ENCODE measurements at regions not wholly inside any gene's neighbourhood (a gene's known extent, or its start where the extent isn't known, plus 50 kb on each side); places are given as distances from the start of the nearest gene placed in this dataset.

DNA sequence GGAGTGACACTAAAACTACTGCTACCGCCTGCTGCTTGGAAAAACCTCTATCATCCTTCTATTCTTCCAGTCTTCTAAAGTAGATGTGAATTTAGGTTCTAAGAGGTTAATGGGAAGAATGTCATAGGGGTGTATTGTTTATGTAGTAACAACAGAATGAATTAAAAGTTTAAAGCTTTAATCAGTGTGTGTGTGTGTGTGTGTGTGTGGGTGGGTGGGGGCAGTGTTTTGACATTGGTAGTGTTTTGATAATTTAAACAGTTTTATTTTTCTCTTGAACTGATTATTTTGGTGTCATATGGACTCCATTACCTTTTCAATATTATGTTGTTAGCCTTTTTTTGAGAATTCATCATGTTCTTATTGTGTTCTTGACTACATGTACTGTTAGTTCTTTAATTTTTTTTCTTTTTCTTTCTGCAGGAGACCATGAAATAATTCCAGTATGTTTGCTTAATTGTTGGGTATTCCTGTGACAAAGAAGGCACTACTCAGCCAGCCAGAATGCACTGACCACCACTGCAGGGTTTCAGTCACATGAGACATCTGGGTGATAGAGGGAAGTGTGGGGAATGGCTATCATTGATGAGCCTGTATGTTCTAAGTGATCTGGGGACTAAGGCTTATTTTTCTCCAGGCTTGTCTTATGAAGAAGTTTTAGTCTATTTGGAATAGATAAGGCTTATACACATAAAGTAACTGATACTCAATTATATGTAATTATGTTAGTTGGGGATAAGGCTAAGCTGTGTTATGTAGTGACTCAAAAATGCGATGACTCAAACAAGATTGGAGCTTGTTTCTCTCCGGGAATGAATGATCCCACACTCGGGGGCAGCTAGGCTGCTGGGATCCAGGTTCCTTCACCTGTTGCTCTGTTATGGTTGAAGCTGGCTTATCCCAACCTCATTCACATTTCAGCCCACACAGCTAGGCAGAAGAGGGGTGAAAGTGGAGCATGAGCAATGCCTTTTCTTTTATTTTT, 50.2 kb upstream of the ACTBL2 start:
- DNase-seq (ENCODE audit: extremely low spot score): no peak
- 72% methylated on average over 4 of the region's 4 CpGs for WGBS
- H3K27ac ChIP-seq (ENCODE audit: low read depth): no peak overlapping the region
- H3K4me1 ChIP-seq (ENCODE audit: insufficient read depth): no peaks in the 10 kb centered on the region
- no peaks in the 10 kb centered on the region for H3K36me3 ChIP-seq (ENCODE audit: insufficient read depth)
- no peak overlapping the region for H3K4me3 ChIP-seq (ENCODE audit: low read depth, low read length)

Data from urinary bladder (tissue), 3 donors.